ENCODE measurements at regions not wholly inside any gene's neighbourhood (a gene's known extent, or its start where the extent isn't known, plus 50 kb on each side); places are given as distances from the start of the nearest gene placed in this dataset.
"Not testable (repeated sequence)": the region's sequence is repeated elsewhere in the genome, so short reads cannot be mapped to it uniquely, and the experiment has no call there.

DNA sequence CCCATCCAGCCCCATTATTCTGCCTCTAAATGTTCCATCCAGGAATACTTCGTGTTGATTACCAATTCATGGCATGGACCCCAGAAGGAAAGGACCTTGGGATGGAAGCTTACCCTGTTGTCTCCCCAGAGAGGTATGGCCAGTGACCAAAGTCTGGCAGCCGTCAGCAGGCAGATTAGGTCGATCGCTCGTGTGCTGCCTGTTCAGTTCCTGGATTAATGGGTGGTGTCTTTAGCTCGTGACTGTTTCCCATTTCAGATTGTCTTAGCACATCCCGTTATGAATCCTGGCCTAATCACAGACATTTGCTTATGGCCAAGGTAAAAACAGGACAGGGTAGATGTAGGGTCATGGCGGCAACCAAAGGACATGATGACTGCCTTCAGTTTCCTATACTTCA, 122.9 kb upstream of the NTF3 start:
- no peak for DNase-seq (ENCODE audit: low spot score)

- DNase-seq (ENCODE audit: low spot score): peak; percentile 47
Measured at GRCh38 chr12:5309654-5310053, 122.3 kb upstream of the NTF3 start.

- DNase-seq (ENCODE audit: low spot score): no peak
Measured at GRCh38 chr12:5310151-5310550, 121.8 kb upstream of the NTF3 start.

- no peak for DNase-seq (ENCODE audit: low spot score)
Measured at GRCh38 chr12:5317556-5317955, 114.4 kb upstream of the NTF3 start.

- peak; percentile 59 for DNase-seq (ENCODE audit: low spot score)
Measured at GRCh38 chr12:5318874-5319273, 113.0 kb upstream of the NTF3 start.

DNA sequence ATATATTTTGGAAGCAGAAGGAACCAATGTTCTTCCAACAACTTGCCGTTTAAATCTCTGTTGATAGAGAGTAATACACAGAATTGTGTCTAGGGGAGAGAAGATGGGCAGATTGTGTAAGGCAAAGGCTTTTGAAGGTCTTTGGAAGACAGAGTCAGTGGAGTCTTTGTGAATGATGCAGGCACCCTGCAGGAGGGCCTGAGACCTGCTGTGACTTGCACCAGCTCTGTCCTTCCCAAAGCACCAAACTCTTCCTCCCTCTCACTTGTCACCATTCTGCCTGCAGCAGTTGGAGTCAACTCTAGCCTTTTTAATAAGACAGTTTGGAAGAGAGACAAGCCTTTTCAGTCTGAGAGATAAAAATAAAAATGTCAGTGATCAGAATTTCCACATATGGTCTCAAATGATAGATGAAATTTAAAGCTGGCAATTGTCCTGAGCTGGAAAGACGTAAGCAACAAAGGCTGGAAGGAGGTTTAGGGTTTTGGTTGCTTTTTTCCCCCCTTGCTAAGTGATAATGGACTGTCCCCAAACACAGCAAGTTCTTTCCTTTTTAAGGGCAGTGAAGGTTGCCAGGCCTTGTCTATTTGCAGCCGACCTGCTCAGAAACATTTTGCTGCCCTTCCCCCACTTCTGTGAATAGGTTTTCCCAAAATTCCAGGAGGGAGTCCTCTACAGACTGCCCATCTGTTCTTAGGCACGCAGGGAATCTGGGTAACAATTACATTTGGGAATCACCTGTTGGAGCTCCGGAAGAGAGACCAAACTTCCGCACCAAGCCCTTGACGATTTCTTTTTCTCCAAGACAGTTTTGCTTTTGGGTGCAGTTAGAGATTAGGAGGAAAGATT, 103.0 kb upstream of the NTF3 start:
- peak; percentile 19 for DNase-seq (ENCODE audit: low spot score)

DNA sequence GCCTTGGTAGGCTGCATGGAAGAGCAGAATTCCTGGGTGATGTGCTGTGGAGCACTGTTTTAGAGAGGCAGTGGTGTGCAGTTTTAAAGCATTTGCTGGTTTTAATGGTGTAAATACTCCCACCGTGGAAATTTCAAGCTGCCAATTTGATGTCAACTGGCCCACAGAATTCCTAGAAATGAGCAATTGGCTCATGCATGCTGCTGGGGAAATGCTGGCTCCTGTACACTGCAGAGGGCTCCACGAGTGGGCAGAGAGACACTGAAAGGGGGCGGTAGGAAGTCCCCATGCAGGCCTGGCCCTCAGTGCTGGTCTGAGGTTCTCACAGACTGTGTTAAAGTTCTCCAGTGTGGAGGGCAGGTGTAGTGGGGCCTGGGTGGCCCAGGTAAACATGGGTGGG, 99.4 kb upstream of the NTF3 start:
- DNase-seq (ENCODE audit: low spot score): no peak

GRCh38 chr12:5333096-5333495, 98.8 kb upstream of the NTF3 start:
- peak; percentile 28 for DNase-seq (ENCODE audit: low spot score)

DNA sequence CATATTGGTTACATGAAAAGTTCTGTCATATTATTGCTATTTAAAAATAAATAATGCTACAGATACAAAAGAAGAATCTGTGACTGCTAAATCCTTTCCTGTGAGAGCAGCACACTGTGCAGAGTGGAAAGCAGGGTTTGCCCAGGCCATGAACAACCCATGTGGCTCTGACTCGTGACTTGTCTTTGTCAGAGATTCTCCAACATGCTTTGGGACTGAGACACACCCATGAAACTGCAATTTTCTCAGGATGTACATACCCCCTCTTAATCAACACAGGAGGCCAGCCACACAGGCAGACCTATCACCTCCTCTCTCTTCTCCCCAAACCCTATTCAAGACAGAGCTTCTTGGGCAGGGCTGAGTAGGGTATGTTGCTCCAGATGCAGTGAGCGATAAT, 96.8 kb upstream of the NTF3 start:
- DNase-seq (ENCODE audit: low spot score): no peak

- DNase-seq (ENCODE audit: low spot score): not testable (repeated sequence)
Measured at GRCh38 chr12:5341086-5341485, 90.8 kb upstream of the NTF3 start.

DNA sequence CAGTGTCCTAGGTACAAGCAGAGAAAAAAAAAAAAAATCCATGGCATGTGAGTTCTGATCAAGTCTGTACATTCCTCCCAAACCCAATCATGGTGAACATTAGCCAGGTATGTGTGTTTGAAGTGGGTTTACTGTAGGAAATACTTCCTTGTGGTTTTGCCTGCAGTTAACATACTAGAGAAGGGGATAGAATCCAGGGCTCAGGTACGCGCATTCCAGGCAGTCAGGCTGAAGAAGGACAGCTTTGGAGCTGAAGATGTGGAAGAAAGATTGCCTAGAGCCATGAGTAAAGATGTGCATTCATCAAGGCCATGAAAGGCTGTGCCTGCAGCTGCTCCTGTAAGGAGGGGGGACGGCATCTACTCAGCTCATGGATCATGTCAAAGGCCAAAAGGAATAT, 88.2 kb upstream of the NTF3 start:
- DNase-seq (ENCODE audit: low spot score): no peak

DNA sequence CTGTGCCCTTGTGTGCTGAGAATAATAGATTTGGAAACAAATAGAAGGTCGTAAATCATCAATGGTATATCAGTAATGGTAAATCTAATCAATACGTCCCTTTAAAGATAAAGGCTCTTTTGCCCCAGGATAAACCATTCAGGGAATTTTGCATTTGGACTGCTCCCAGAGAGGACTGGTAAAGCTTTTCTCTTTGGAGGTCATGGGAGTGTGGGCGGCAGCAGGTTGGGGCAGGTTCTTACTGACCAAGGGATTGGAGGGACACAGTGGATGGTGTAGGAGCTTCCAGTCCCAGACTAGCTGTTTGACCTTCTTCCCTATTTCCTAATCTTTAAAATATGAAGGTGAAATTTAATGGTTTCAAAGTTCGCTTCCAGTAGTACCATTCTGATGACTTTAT, 87.8 kb upstream of the NTF3 start:
- DNase-seq (ENCODE audit: low spot score): no peak

DNA sequence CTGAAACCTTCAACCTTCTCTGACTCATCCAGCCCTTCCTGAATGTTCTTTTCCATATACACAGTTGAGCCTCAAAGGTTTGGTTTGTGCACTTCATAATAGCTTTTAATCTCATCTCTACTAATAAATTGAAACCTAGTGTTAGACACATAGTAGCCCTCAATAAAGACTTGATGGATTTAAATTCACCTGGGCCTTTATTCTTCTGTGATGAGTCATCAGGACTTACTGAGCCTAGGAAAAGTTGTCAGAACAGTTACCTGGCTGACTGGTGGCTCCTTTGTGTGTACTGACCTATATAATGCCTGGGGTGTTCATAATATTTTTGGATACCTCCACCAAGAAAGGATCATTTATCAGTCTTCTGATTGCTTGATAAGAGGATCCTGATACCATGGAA, 86.4 kb upstream of the NTF3 start:
- DNase-seq (ENCODE audit: low spot score): no peak

- DNase-seq (ENCODE audit: low spot score): no peak
Measured at GRCh38 chr12:5348057-5348456, 83.9 kb upstream of the NTF3 start.

- DNase-seq (ENCODE audit: low spot score): no peak
Measured at GRCh38 chr12:5348491-5348890, 83.4 kb upstream of the NTF3 start.

DNA sequence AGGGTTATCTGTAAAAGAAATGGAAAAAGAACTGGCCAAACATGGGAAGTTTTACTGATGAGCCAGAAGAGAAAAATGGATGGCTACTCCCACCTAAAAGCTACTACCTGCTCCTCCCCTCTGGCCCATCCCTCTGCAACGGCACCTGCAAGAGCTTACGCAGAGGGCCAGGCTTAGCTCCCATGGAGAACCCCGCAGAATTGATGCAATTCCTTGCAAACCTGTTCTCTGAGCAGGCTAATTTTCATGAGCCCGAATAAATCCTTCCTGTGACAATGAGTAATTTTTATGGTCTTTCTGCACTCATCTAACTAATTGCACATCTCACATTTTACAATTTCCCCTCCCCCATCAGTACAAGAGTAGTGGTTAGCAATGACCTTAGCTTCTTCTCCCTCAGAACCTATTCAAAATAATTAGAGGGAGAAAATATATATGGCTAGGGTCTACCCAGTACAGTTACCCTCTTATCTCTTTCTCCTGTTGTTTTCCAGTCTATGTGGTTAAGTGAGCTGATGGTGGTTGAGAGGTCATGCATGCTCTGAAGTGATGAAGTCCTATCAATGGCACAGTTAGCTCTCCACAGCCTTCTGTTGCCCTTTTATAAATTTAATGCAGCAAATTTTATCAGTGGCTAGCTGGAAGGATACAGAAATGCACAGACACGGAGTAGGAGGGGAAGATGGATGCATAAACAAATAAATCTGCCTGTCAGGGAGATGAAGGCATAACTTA, 67.7 kb upstream of the NTF3 start:
- DNase-seq (ENCODE audit: low spot score): no peak

DNA sequence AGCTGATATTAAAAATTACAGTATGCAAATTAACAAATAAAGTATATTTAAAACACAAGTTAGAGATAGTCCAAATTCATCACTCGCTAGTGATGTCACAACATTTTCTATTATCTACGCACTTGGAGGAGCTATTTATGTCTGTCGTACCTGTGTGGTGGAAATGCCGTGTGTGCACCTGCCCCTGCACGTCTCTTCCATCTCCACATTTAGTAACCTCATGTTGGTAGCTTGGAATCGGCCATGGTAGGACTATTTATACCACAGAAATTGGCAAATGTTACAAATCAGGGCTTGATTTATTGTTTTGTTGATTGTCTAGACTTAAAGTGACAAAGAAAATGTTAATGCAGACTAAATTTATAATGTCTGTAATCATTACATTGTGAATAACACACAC, 62.6 kb upstream of the NTF3 start:
- DNase-seq (ENCODE audit: low spot score): no peak

DNA sequence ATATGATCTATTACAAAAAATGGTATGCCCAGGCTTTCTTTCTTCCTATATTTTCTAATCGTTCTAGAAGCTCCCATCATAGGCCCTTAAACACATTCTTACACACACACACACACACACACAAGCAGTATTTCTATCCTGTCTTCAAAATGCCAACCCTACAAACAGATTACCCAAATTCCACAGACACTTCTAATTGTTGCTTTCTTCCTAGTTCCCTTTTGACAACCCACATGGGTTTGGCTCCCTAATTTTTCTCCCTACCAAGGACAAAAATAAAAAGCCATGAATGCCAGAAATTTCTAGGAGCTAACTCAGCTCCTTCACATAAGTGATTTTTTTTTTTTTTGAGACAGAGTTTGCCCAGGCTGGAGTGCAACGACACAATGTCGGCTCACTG, 60.3 kb upstream of the NTF3 start:
- no peak for DNase-seq (ENCODE audit: low spot score)

GRCh38 chr12:5374713-5375112, 57.2 kb upstream of the NTF3 start:
- no peak for DNase-seq (ENCODE audit: low spot score)

DNA sequence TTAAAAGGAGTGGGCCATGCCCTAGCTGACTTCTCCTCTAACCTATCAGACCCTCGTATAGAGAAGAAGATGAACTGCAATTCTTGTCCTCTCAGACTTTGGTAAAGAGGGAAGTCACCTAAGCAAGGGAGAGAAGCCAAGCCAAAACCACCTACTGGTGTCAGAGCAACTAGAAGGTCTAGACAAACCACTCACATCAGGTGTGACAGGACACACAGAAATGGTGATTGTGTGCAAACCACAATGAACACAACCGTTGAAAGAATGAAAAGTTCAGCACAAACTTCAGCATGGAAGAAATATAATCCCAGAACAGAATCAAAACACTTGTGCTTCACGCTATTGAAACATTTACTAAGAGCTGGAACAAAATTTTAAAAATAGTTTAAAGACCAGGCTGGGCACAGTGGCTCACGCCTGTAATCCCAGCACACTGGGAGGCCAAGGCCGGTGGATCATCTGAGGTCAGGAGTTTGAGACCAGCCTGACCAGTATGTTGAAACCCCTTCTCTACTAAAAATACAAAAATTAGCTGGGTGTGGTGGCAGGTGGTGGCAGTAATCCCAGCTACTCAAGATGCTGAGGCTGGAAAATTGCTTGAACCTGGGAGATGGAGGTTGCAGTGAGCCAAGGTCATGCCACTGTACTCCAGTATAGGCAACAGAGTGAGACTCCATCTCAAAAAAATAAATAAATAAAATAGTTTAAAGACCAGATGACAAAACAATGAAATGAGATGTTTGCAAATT, 56.2 kb upstream of the NTF3 start:
- no peak for DNase-seq (ENCODE audit: low spot score)

GRCh38 chr12:5376591-5377207, 55.2 kb upstream of the NTF3 start:
- DNase-seq (ENCODE audit: low spot score): no peak

DNA sequence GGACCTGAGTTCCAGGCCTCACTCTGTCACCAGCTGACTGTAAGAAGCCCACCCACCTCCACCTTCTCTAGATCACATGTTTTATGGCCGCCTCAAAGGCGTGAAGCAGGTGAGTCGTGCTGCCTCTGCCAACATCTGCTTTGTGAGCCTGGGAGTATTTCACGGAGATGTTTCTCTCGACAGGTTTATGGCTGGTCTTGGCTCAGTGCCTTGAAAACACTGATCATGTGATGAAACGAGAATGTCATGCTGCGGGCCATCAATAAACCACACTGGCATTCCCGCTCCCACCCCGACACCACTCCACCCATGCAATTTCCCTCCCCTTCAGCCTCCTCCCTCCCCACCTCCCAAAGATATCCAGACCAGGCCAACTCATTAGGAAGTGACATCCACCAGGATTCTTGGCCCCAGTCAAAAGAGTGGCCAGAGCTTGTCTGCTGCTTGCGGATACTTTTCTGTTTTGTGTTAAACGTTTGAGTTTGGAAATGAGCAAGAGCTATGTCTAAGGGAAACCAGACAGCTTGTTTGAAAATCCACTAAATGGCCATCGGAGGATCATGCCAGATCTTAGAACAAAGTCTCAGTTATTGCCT, 53.8 kb upstream of the NTF3 start:
- peak; percentile 69 for DNase-seq (ENCODE audit: low spot score)

All from umbilical cord (tissue), 1 donor.